RWPE2 (cell line): ENCODE measurements at regions not wholly inside any gene's neighbourhood (a gene's known extent, or its start where the extent isn't known, plus 50 kb on each side); places are given as distances from the start of the nearest gene placed in this dataset.

Experiments
- ATAC-seq: fragments of 200-7000 bp; cut with Tn5 transposase; 3 replicates; pipeline ENCODE4 v1.9.1; 2021; ENCODE audit warnings: low read depth
- DNase-seq: peaks from one replicate; pipeline ENCODE4 v3.0.0-alpha.2; 2020; ENCODE audit warnings: low spot score
- H3K27ac ChIP-seq: fragments of 450-650 bp; 2 replicates; pipeline ENCODE4 v1.5.1; 2017; ENCODE audit warnings: mild to moderate bottlenecking; ENCODE audit not compliant: poor library complexity, severe bottlenecking
- H3K27me3 ChIP-seq: fragments of 250-450 bp; sonication (Bioruptor Pico); 2 replicates; pipeline ENCODE4 v1.5.1; 2021; ENCODE audit warnings: mild to moderate bottlenecking, moderate library complexity; ENCODE audit not compliant: insufficient read depth, poor library complexity, severe bottlenecking
- H3K36me3 ChIP-seq: fragments of 250-450 bp; sonication (Bioruptor Pico); 2 replicates; pipeline ENCODE4 v1.5.1; 2020; ENCODE audit warnings: low read depth, mild to moderate bottlenecking, moderate library complexity
- H3K4me1 ChIP-seq: fragments of 250-450 bp; sonication (Bioruptor Pico); 2 replicates; pipeline ENCODE4 v1.5.1; 2021; ENCODE audit warnings: mild to moderate bottlenecking, moderate library complexity; ENCODE audit not compliant: insufficient read depth, poor library complexity, severe bottlenecking
- H3K4me3 ChIP-seq: fragments of 250-450 bp; sonication (Bioruptor Pico); 2 replicates; pipeline ENCODE4 v1.5.1; 2021; ENCODE audit warnings: mild to moderate bottlenecking, moderate library complexity; ENCODE audit not compliant: severe bottlenecking
- H3K9me3 ChIP-seq: fragments of 250-450 bp; sonication (Bioruptor Pico); 2 replicates; pipeline ENCODE4 v1.5.1; 2021; ENCODE audit warnings: mild to moderate bottlenecking, moderate library complexity; ENCODE audit not compliant: severe bottlenecking
- CTCF ChIP-seq: fragments of 450-650 bp; IDR thresholded peaks from one replicate; pipeline ENCODE4 v1.5.1; 2017; ENCODE audit warnings: mild to moderate bottlenecking, moderate library complexity; ENCODE audit not compliant: poor library complexity, severe bottlenecking

GRCh38 chr4:66852843-66853242, 692.5 kb downstream of the CENPC start:
- DNase-seq (no peak), ATAC-seq (no peak)
- TF ChIP-seq CTCF: no peak
- no peaks in the 10 kb centered on the region for H3K4me1 ChIP-seq
- no peaks in the 10 kb centered on the region for H3K27me3 ChIP-seq
- H3K4me3 ChIP-seq: no peak overlapping the region
- no peaks in the 10 kb centered on the region for H3K36me3 ChIP-seq
- H3K9me3 ChIP-seq: no peaks in the 10 kb centered on the region
- H3K27ac ChIP-seq: no peak overlapping the region

GRCh38 chr4:66849596-66849995, 695.7 kb downstream of the CENPC start:
- Histone ChIP-seq H3K27ac (no peak overlapping the region), H3K4me3 (no peak overlapping the region), H3K27me3 (no peaks in the 10 kb centered on the region), H3K36me3 (no peaks in the 10 kb centered on the region), H3K4me1 (no peaks in the 10 kb centered on the region), H3K9me3 (no peaks in the 10 kb centered on the region)
- ATAC-seq: no peak
- DNase-seq: no peak
- TF ChIP-seq CTCF: no peak

DNA sequence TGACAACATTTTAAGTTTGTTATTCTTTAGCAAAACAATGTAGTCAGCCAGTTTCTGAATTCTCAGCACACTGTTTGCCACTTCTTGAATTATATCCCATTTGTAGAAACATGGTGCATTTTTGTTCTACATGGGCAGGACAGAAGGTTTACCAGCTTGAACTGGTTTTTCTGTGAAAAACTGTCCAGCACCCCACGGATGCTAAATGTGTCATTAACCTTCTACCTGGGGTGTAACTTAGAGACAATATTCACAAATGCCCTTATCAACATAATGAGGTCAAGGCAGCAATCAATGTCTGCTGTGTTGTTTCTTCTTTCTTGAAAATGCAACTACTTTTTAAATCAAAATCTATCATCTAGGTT, 702.6 kb downstream of the CENPC start:
- TF ChIP-seq CTCF: no peak
- no peaks in the 10 kb centered on the region for H3K36me3 ChIP-seq
- H3K4me3 ChIP-seq: no peak overlapping the region
- no peak for ATAC-seq
- H3K27me3 ChIP-seq: no peaks in the 10 kb centered on the region
- no peak overlapping the region for H3K27ac ChIP-seq
- no peak for DNase-seq
- no peaks in the 10 kb centered on the region for H3K9me3 ChIP-seq
- no peaks in the 10 kb centered on the region for H3K4me1 ChIP-seq

- no peak for ATAC-seq
- H3K36me3 ChIP-seq: no peaks in the 10 kb centered on the region
- no peaks in the 10 kb centered on the region for H3K9me3 ChIP-seq
- no peak for TF ChIP-seq CTCF
- no peak overlapping the region for H3K27ac ChIP-seq
- no peak overlapping the region for H3K4me3 ChIP-seq
- H3K27me3 ChIP-seq: no peaks in the 10 kb centered on the region
- no peak for DNase-seq
- no peaks in the 10 kb centered on the region for H3K4me1 ChIP-seq
These were observed 703.1 kb downstream of the CENPC start for GRCh38 chr4:66842026-66842723.

- TF ChIP-seq CTCF: no peak
- H3K9me3 ChIP-seq: peaks cover 2% of the 10 kb centered on the region
- H3K27me3 ChIP-seq: no peaks in the 10 kb centered on the region
- H3K27ac ChIP-seq: no peak overlapping the region
- ATAC-seq (no peak), DNase-seq (no peak)
- no peaks in the 10 kb centered on the region for H3K36me3 ChIP-seq
- no peaks in the 10 kb centered on the region for H3K4me1 ChIP-seq
- no peak overlapping the region for H3K4me3 ChIP-seq
These were observed 705.1 kb downstream of the CENPC start for GRCh38 chr4:66840178-66840577.
